HG02938 (cell line): ENCODE measurements at regions not wholly inside any gene's neighbourhood (a gene's known extent, or its start where the extent isn't known, plus 50 kb on each side); places are given as distances from the start of the nearest gene placed in this dataset.

Source experiments
- ATAC-seq: cut with Tn5 transposase; IDR thresholded peaks from one replicate; pipeline ENCODE4 v1.9.1; 2021; ENCODE audit warnings: mild to moderate bottlenecking, moderate library complexity; ENCODE audit not compliant: unreplicated experiment

GRCh38 chr18:55166260-55166598 is 207.0 kb upstream of the CCDC68 start:
- no peak for ATAC-seq

GRCh38 chr18:55163550-55163949 is 204.3 kb upstream of the CCDC68 start:
- ATAC-seq, result no peak

GRCh38 chr18:55161916-55162315 is 202.7 kb upstream of the CCDC68 start:
- ATAC-seq, result no peak

- no peak for ATAC-seq
These were observed 199.8 kb upstream of the CCDC68 start for GRCh38 chr18:55159027-55159426.

- no peak for ATAC-seq
These were observed 199.3 kb upstream of the CCDC68 start for GRCh38 chr18:55158570-55158969.

GRCh38 chr18:55153346-55153745 is 194.1 kb upstream of the CCDC68 start:
- ATAC-seq, result no peak

GRCh38 chr18:55152801-55153200 is 193.5 kb upstream of the CCDC68 start:
- no peak for ATAC-seq

- ATAC-seq, result no peak
These were observed 190.7 kb upstream of the CCDC68 start for GRCh38 chr18:55149994-55150393.

- no peak for ATAC-seq
These were observed 188.5 kb upstream of the CCDC68 start for GRCh38 chr18:55147791-55148190.

GRCh38 chr18:55144193-55144930 is 185.1 kb upstream of the CCDC68 start:
- no peak for ATAC-seq

- ATAC-seq, result no peak
These were observed 183.1 kb upstream of the CCDC68 start for GRCh38 chr18:55142410-55142809.

GRCh38 chr18:55141318-55141717 is 182.1 kb upstream of the CCDC68 start:
- no peak for ATAC-seq

GRCh38 chr18:55139836-55140235 is 180.6 kb upstream of the CCDC68 start:
- no peak for ATAC-seq

- no peak for ATAC-seq
These were observed 180.0 kb upstream of the CCDC68 start for GRCh38 chr18:55139307-55139706.

GRCh38 chr18:55138401-55138800 is 179.1 kb upstream of the CCDC68 start:
- no peak for ATAC-seq

- no peak for ATAC-seq
These were observed 178.3 kb upstream of the CCDC68 start for GRCh38 chr18:55137602-55138001.

- no peak for ATAC-seq
These were observed 177.6 kb upstream of the CCDC68 start for GRCh38 chr18:55136864-55137263.

GRCh38 chr18:55136258-55136657 is 177.0 kb upstream of the CCDC68 start:
- ATAC-seq, result no peak

- no peak for ATAC-seq
These were observed 174.1 kb upstream of the CCDC68 start for GRCh38 chr18:55133378-55133777.

- ATAC-seq, result no peak
These were observed 169.2 kb upstream of the CCDC68 start for GRCh38 chr18:55128437-55128836.

GRCh38 chr18:55124078-55124763 is 165.0 kb upstream of the CCDC68 start:
- no peak for ATAC-seq

- no peak for ATAC-seq
These were observed 164.1 kb upstream of the CCDC68 start for GRCh38 chr18:55123361-55123760.
